Right forelimb (tissue), 1 donor: ENCODE measurements at regions not wholly inside any gene's neighbourhood (a gene's known extent, or its start where the extent isn't known, plus 50 kb on each side); places are given as distances from the start of the nearest gene placed in this dataset.

Experiments used
- DNase-seq: peaks from one replicate; pipeline ENCODE4 v3.0.0-alpha.2; 2018

DNA sequence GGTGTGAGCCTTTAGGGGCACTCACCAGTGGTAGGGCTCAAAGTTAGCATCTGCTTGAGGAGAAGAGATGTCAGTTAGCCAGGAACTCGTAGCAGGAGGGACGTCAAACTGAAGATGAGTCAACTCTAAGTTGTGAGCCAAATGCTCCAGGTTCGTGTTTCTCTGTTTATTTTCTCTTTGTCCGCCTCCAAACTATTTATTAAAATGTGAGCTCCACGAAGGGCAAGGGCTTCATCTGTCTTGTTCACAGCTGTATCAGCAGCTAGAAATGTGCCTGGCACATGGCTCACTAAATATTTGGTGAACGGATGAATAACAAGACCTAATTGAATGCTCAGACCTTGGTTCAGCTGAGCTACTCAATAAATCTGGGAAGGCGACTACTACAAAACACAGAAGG lies 248.9 kb downstream of the BCOR start:
- DNase-seq, result no peak

DNA sequence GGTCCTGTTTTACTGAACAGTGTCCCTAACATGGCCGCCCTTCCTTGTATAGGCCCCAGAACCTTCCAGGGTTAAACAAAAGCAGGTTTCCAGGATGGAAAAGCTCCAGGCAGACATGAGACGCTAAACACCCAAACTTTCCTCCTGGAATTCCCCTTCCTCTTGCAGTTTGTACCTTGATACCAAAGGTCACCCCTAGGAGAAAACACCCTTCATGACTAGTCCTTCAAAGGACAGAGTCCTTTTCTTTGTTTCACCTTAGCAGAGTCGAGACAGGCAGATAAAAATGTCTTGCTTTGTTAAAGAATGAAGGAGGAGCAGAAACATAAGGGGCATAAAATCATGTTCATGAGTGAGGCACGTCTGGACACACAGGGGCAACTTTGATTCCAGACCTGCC lies 247.5 kb downstream of the BCOR start:
- no peak for DNase-seq

DNA sequence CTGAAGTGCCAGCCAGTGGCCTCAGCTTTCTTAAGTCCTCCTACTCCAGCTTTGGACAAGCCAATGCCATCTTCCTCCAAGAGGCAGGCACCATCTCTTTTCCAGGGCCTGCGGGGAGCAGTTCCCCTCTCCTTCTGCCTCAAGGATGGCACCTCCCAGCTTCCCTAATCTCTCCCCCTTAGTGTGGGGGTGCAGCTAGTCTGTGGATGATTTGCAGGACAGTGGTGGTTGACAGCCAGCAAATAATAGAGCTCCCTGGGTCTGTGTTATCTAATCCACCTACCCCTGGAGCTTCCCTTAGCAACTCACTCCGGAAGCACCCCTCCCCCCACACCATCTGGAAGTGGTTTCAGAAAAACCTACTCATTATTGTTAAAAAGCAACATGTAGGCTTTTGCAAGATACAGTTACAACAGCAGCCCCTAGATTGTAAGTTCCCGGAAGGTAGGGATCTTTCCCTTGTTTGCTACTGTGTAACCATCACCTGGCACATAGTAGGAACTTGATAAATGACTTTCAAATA lies 247.1 kb downstream of the BCOR start:
- no peak for DNase-seq

- no peak for DNase-seq
Measured at GRCh38 chrX:39851745-39852455, 245.9 kb downstream of the BCOR start.

- no peak for DNase-seq
Measured at GRCh38 chrX:39852491-39852890, 245.3 kb downstream of the BCOR start.

- no peak for DNase-seq
Measured at GRCh38 chrX:39853417-39854030, 244.2 kb downstream of the BCOR start.

DNA sequence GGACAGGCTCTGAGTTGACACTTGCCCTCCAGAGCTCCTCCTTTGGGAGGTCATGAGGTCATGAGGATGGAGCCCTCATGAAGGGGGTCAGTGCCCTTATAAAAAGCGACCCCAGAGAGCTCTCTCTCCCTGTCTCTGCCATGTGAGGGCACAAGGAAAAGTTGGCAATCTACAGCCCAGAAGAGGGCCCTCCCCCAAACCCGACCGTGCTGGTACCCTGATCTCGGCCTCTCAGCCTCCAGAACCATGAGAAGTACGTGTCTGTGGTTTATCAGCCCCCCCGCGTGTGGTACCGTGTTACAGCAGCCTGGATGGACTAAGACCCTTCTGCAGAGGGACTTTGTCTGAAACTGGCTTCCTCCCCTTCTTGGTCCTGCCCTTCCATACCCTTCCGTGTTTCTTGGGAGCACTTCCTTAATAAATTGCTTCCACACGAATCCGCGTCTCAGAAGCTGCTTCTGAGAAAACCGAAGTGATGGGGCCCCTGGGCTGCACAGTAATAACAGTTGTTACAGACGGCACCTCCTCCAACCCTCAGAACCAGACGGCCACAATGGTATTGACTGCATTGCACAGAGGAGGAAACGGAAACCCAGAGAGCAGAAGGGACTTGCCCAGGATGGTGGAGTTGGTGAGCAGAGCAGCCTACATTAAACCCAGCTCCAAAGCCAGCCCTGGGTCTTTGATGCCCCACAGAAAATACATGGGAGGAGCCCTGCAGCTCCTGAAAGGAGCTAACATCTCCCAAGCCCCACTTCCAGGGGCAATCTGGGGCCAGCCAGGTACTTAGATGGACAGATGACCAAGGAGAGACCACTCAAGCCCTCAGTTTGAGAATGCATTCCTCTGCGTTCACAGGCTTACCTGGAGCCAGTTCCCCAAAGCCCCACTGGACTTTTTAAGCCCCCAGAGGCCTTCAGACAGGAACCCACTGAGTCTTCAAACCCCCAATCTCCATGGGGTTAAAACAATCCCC lies 242.7 kb downstream of the BCOR start:
- no peak for DNase-seq

DNA sequence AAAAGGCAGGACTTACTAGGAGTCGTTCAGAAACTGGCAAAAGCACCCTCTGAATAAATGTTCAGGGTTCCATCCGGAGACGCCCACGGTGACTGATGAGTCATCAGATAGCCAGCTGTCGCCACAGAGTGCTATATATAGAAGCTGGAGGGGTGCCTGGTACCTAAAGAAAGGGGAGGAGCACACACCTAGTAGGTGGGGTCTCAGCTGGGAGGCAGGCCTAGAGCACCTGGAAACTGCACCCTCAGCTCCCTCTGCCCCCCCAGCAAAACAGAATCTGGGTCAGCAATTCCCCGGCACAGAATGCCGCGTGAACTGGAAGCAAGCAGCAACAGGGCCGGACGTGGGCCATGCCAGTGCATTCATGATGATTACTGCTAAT lies 242.0 kb downstream of the BCOR start:
- DNase-seq, result no peak

- no peak for DNase-seq
Measured at GRCh38 chrX:39856472-39857121, 241.2 kb downstream of the BCOR start.

GRCh38 chrX:39857780-39858179 lies 240.0 kb downstream of the BCOR start:
- no peak for DNase-seq

- DNase-seq, result peak; percentile 56
Measured at GRCh38 chrX:39859991-39860861, 237.5 kb downstream of the BCOR start.

GRCh38 chrX:39862963-39863362 lies 234.8 kb downstream of the BCOR start:
- DNase-seq, result no peak

DNA sequence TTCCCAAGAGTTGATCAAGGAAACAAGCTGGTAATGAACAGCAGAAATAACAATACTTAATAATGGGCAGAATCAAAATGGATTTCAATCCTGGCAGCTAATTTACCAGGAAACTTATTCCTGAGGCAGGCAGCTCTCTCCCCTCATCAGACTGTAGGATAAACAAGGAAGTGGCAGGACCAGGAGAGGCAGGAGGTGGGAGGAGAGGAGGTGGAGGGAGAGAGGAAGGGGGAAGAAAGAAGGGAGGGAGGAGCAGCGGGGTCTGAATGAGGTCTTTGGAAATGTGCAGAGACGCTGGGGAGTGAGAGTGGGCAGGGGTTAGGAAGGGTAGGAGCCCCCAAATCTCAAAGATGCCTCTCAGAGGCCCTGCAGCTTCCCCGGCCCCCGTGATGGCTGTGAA lies 231.5 kb downstream of the BCOR start:
- DNase-seq, result no peak

- DNase-seq, result no peak
Measured at GRCh38 chrX:39869846-39870601, 227.7 kb downstream of the BCOR start.

DNA sequence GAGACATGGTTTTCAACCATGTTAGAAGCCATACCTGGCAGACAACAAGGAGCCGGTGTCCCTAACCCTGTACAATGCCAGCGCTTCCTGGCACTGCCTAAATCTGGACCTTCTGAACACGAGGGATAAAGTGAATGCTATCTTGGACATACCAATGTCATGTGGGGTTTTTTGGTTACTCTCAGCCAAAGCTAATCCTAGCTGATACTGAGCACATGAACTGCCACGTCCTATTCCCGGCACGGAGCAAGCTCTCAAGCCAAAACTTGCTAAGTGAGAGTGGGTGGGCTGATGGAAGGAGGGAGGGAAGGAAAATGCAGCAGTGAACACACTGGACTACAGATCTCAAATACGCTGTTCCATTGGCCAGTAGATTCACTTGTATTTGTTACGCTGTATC lies 226.1 kb downstream of the BCOR start:
- no peak for DNase-seq

- DNase-seq, result no peak
Measured at GRCh38 chrX:39873117-39873516, 224.6 kb downstream of the BCOR start.

DNA sequence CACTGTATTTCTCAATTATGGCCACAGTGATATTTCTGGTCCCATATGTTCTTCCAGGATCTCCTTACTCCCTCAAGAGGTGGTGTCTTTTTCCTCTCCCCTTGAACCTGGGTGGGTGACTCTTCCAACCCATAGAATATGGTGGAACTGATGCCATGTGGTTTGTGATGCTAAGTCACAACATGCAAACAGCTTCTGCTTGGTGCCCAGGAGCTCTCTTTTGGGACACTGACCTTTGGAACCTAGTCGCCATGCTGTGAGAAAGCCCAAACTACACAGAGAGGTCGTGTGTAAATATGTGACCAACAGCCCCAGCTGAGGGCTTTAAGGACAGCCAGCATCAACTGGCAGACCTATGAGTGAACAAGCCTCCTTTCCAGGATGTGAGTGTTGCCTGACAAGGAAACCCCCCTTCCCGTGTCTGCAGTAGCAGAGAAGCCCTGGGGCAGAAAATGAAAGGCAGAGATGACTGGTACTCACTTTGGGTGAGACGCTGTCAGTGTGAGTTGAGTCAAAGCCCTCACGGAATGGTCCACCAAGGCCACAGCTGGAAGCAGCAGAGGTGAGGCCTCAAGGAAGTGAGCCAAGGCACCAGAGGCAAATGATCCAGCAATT lies 223.4 kb downstream of the BCOR start:
- no peak for DNase-seq

GRCh38 chrX:39875834-39876628 lies 221.7 kb downstream of the BCOR start:
- no peak for DNase-seq

GRCh38 chrX:39877905-39878304 lies 219.9 kb downstream of the BCOR start:
- DNase-seq, result no peak

GRCh38 chrX:39883666-39884065 lies 214.1 kb downstream of the BCOR start:
- no peak for DNase-seq
